Progenitor cell of endocrine pancreas (in vitro differentiated cells): ENCODE measurements at regions not wholly inside any gene's neighbourhood (a gene's known extent, or its start where the extent isn't known, plus 50 kb on each side); places are given as distances from the start of the nearest gene placed in this dataset.

Experiments used
- DNase-seq: peaks from one replicate; pipeline ENCODE4 v3.0.0; 2021; ENCODE audit warnings: low spot score; ENCODE audit not compliant: unreplicated experiment
- H3K27ac Mint-ChIP-seq: 2 replicates; pipeline ENCODE4 v1.8.0; 2021; ENCODE audit warnings: mild to moderate bottlenecking, moderate library complexity, mixed read lengths
- H3K27me3 Mint-ChIP-seq: 2 replicates; pipeline ENCODE4 v1.8.0; 2021; ENCODE audit warnings: mixed read lengths
- H3K36me3 Mint-ChIP-seq: 2 replicates; pipeline ENCODE4 v1.8.0; 2022; ENCODE audit warnings: mixed read lengths; ENCODE audit not compliant: insufficient read depth
- H3K4me1 Mint-ChIP-seq: 2 replicates; pipeline ENCODE4 v1.8.0; 2021; ENCODE audit warnings: low read depth, mixed read lengths
- H3K4me3 Mint-ChIP-seq: 2 replicates; pipeline ENCODE4 v1.8.0; 2021; ENCODE audit warnings: low read depth, mild to moderate bottlenecking, moderate library complexity, mixed read lengths
- H3K9me3 Mint-ChIP-seq: 2 replicates; pipeline ENCODE4 v1.8.0; 2021; ENCODE audit warnings: low read depth, mixed read lengths
- TF ChIP-seq, protein P1 (sequence below): fragments of 200-600 bp; sonication (generic); IDR thresholded peaks from one replicate; pipeline ENCODE4 v1.5.0; 2021; ENCODE audit warnings: antibody characterized with exemption, mild to moderate bottlenecking; ENCODE audit not compliant: unreplicated experiment

DNA sequence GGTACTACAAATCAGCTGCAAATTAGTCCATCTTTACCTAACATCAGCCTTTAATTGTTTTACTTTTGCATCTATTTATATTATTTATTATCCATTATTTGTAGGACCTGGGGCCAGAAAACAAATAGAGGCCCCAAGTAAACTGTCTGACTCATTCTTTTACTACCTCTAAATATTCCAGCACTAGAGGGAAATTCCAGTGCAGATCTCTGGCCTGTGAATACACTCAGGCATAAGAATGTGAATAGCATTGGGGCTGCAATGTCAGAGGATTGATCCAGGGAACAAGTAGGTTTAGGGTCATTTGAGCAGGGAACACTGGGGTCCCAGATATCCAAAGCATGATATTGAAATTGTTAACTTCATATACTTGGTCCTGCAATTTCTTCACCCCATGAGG lies 176.6 kb upstream of the TYRP1 start:
- TF ChIP-seq, protein P1, sequence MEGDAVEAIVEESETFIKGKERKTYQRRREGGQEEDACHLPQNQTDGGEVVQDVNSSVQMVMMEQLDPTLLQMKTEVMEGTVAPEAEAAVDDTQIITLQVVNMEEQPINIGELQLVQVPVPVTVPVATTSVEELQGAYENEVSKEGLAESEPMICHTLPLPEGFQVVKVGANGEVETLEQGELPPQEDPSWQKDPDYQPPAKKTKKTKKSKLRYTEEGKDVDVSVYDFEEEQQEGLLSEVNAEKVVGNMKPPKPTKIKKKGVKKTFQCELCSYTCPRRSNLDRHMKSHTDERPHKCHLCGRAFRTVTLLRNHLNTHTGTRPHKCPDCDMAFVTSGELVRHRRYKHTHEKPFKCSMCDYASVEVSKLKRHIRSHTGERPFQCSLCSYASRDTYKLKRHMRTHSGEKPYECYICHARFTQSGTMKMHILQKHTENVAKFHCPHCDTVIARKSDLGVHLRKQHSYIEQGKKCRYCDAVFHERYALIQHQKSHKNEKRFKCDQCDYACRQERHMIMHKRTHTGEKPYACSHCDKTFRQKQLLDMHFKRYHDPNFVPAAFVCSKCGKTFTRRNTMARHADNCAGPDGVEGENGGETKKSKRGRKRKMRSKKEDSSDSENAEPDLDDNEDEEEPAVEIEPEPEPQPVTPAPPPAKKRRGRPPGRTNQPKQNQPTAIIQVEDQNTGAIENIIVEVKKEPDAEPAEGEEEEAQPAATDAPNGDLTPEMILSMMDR: no peak
- no peak for DNase-seq
- H3K27me3 Mint-ChIP-seq: no peaks in the 10 kb centered on the region

DNA sequence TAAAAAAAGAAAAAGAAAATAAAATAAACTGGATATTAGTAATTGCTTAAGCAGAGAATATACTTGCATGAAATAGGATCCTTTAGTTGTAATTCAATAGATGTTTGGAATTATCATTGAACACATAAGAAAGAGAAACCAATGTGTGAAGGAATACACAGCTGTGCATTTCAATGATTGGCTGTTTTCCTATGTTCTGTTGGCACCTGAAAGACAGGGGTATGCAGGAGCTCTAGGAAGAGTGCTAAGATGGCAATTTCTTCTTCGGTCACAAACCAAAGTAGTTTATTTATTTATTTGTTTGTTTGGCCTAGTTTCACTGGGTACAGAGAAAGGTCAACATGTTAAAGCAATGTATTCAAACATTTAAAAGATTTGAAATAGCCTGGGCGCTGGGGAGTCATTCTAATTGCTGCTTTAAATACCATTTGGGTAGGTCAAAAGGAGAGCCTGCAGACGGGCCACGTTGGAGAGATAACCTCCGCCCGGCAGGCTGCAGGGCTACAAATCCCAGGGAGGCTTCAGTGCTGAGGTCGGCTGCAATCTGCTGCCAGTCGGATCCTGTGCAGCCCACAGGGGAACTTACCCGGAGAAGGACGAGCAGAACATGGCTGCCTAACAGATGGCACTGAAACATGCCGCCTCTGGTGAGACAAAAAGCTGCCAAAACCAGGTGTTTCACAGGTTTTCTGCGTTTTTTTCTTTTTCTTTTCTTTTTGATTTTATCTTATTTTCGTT lies 154.2 kb upstream of the TYRP1 start:
- H3K4me3 Mint-ChIP-seq: no peak overlapping the region
- DNase-seq: no peak
- TF ChIP-seq, protein P1: no peak
- H3K27me3 Mint-ChIP-seq: no peaks in the 10 kb centered on the region
- no peaks in the 10 kb centered on the region for H3K4me1 Mint-ChIP-seq
- no peaks in the 10 kb centered on the region for H3K9me3 Mint-ChIP-seq
- H3K36me3 Mint-ChIP-seq: no peaks in the 10 kb centered on the region
- H3K27ac Mint-ChIP-seq: no peak overlapping the region

More for the DNA sequence above, 176.6 kb upstream of the TYRP1 start:
- no peaks in the 10 kb centered on the region for H3K9me3 Mint-ChIP-seq
- H3K36me3 Mint-ChIP-seq: no peaks in the 10 kb centered on the region
- H3K4me1 Mint-ChIP-seq: no peaks in the 10 kb centered on the region
- no peak overlapping the region for H3K4me3 Mint-ChIP-seq
- H3K27ac Mint-ChIP-seq: no peak overlapping the region

DNA sequence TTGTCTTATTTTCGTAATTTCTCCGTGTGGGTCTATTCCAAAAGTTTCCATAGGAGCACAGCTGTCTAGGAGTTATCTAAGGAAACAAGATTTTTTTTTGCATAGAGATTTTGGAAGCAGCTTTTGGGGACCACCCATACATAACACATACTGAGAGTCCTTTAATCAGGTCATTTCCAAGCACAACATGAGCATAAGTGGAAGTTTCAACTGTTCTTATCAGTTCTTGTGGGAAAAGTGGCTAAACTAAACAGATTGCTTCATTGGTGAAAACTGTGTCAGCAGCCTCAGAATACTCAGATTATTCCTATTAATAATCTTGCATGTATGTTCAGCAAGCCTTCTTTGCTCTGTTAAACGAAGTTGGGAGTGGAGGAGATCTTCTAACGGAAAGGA lies 153.6 kb upstream of the TYRP1 start:
- H3K4me1 Mint-ChIP-seq: no peaks in the 10 kb centered on the region
- H3K36me3 Mint-ChIP-seq: no peaks in the 10 kb centered on the region
- no peaks in the 10 kb centered on the region for H3K27me3 Mint-ChIP-seq
- no peak overlapping the region for H3K27ac Mint-ChIP-seq
- H3K4me3 Mint-ChIP-seq: no peak overlapping the region
- DNase-seq: no peak
- H3K9me3 Mint-ChIP-seq: no peaks in the 10 kb centered on the region
- TF ChIP-seq, protein P1: no peak

DNA sequence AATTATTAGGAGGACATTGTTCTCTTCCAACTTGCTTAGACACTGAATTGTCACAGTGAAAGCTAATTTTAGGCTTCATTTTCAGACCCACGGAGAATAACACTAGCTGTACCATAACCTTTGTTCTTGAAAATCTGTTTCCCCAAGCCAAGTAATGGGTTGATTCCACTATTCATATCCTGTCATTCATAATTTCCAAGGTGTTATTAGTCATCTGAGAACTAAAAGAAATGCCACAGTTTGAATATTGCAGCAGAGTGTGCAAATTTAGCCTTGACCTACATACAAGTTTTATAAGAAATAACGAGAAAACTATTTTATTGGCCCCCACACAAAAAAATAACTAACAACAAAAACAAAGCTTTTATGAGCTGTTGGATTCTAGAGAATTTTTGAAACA lies 148.5 kb upstream of the TYRP1 start:
- H3K4me3 Mint-ChIP-seq: no peak overlapping the region

DNA sequence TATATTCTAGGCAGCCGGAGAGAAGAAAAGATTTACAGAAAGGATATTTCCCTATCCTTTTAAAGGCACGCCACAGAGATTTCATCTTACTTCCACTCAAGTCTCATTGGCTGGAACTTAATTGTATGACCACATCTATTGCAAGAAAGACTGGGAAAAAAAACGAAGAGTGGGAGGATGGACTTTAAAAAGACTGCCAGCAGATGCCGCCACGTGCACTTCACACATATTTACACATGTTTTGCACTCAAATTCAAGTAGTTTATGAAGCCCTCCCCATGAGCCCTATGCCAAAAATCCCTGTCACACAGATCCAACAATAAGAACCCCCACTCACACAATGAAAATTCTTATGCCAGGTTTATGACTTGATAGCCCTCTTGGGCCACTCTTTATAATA lies 138.5 kb upstream of the TYRP1 start:
- no peaks in the 10 kb centered on the region for H3K9me3 Mint-ChIP-seq
- H3K4me1 Mint-ChIP-seq: no peaks in the 10 kb centered on the region
- H3K27me3 Mint-ChIP-seq: no peaks in the 10 kb centered on the region
- TF ChIP-seq, protein P1: peak; percentile 50
- H3K27ac Mint-ChIP-seq: no peak overlapping the region
- no peaks in the 10 kb centered on the region for H3K36me3 Mint-ChIP-seq
- no peak overlapping the region for H3K4me3 Mint-ChIP-seq
- no peak for DNase-seq

More for the DNA sequence above, 148.5 kb upstream of the TYRP1 start:
- no peaks in the 10 kb centered on the region for H3K27me3 Mint-ChIP-seq
- no peaks in the 10 kb centered on the region for H3K4me1 Mint-ChIP-seq
- H3K27ac Mint-ChIP-seq: no peak overlapping the region
- TF ChIP-seq, protein P1: no peak
- H3K36me3 Mint-ChIP-seq: no peaks in the 10 kb centered on the region
- H3K9me3 Mint-ChIP-seq: no peaks in the 10 kb centered on the region
- DNase-seq: no peak
